Tibial nerve (tissue), 4 donors: ENCODE measurements at regions not wholly inside any gene's neighbourhood (a gene's known extent, or its start where the extent isn't known, plus 50 kb on each side); places are given as distances from the start of the nearest gene placed in this dataset.

Source experiments
- DNase-seq, 2 donors: peaks; one replicate each; pipeline ENCODE4 v3.0.0-alpha.2; 2019; ENCODE audit warnings: low spot score in 2 of 2
- H3K27ac ChIP-seq, 4 donors: fragments of 200-600 bp; sonication (generic) in 3 of 4; one replicate each; pipeline ENCODE4 v1.5.1; 2017 to 2019; ENCODE audit warnings: mild to moderate bottlenecking in 1 of 4
- H3K27me3 ChIP-seq, 2 donors: fragments of 200-600 bp; sonication (generic) in 1 of 2; one replicate each; pipeline versions ENCODE4 v1.5.1 to v1.6.0; 2017 to 2019
- H3K36me3 ChIP-seq, 3 donors: fragments of 200-600 bp; sonication (generic); one replicate each; pipeline ENCODE4 v1.5.1; 2018 to 2019
- H3K4me1 ChIP-seq, 4 donors: fragments of 200-600 bp; sonication (generic) in 3 of 4; one replicate each; pipeline ENCODE4 v1.5.1; 2017 to 2019
- H3K4me3 ChIP-seq, 4 donors: fragments of 200-600 bp; sonication (generic) in 3 of 4; one replicate each; pipeline ENCODE4 v1.5.1; 2017 to 2019; ENCODE audit warnings: mild to moderate bottlenecking in 1 of 4, moderate library complexity in 1 of 4
- H3K9me3 ChIP-seq, 4 donors: fragments of 200-600 bp; sonication (generic) in 3 of 4; one replicate each; pipeline ENCODE4 v1.5.1; 2017 to 2019
- CTCF ChIP-seq, 5 experiments: fragments of 200-600 bp in 3 of 5; fragments of 450-650 bp in 2 of 5; sonication (generic) in 3 of 5; IDR thresholded peaks; one replicate each; pipeline ENCODE4 v1.5.1; 2016 to 2019; ENCODE audit warnings: antibody characterized with exemption in 5 of 5, mild to moderate bottlenecking in 3 of 5, moderate library complexity in 2 of 5
- EP300 ChIP-seq, 2 donors: sonication (generic); formaldehyde crosslinking; IDR thresholded peaks; one replicate each; pipeline ENCODE4 v1.6.1; 2017; ENCODE audit warnings: antibody characterized with exemption in 2 of 2, mild to moderate bottlenecking in 1 of 2
- POLR2A ChIP-seq, 2 donors: fragments of 450-650 bp; IDR thresholded peaks; one replicate each; pipeline ENCODE4 v1.6.1; 2017; ENCODE audit warnings: antibody characterized with exemption in 2 of 2, mild to moderate bottlenecking in 2 of 2, moderate library complexity in 2 of 2
- WGBS, 2 donors: methylation state at CpG; one replicate each; pipeline ENCODE4 v1.1.5; 2018; 5-methylcytosine and 5-hydroxymethylcytosine counted together

- TF ChIP-seq EP300 (IDR thresholded peaks at IDR 0.05) (no peak), CTCF (IDR thresholded peaks at IDR 0.05) (no peak), POLR2A (IDR thresholded peaks at IDR 0.05) (no peak)
- no peaks in the 10 kb centered on the region for H3K9me3 ChIP-seq
- peak overlapping the region; percentile 24 to 49 (median 40) for H3K4me3 ChIP-seq
- H3K36me3 ChIP-seq = no peaks in the 10 kb centered on the region
- peaks cover 0 to 90% of the 10 kb centered on the region in 2 donors for H3K27me3 ChIP-seq
- H3K27ac ChIP-seq = peak overlapping the region; percentile 66 to 82 (median 73)
- WGBS, 2 donors = 0 to 1% methylated on average over 5 to 19 of the region's 25 CpGs
- H3K4me1 ChIP-seq = peaks cover 0 to 44% (median 15%) of the 10 kb centered on the region in 4 donors
- no peak for DNase-seq
Observed at GRCh38 chr1:47709872-47710231, 272.0 kb downstream of the FOXD2 start.

GRCh38 chr1:47710329-47711071 is 272.7 kb downstream of the FOXD2 start:
- H3K27ac ChIP-seq = peak overlapping the region in 1 of 4 donors; percentile 79
- H3K9me3 ChIP-seq = no peaks in the 10 kb centered on the region
- H3K27me3 ChIP-seq = peaks cover 0 to 86% of the 10 kb centered on the region in 2 donors
- TF ChIP-seq POLR2A (IDR thresholded peaks at IDR 0.05) = no peak
- TF ChIP-seq CTCF (IDR thresholded peaks at IDR 0.05) = peak; percentile 91 to 99 (median 96)
- peak in 1 of 2 donors; percentile 29 for TF ChIP-seq EP300 (IDR thresholded peaks at IDR 0.05)
- H3K4me1 ChIP-seq = peaks cover 0 to 38% (median 15%) of the 10 kb centered on the region in 4 donors
- peak; percentile 73 to 85 for DNase-seq
- H3K36me3 ChIP-seq = no peaks in the 10 kb centered on the region
- 8 to 9% methylated on average over 26 to 44 of the region's 46 CpGs for WGBS, 2 donors
- H3K4me3 ChIP-seq = peak overlapping the region in 3 of 4 donors; percentile 24 to 49 (median 41)
